HK-2 (cell line): ENCODE measurements at regions not wholly inside any gene's neighbourhood (a gene's known extent, or its start where the extent isn't known, plus 50 kb on each side); places are given as distances from the start of the nearest gene placed in this dataset.

ENCODE experiments used
- DNase-seq: peaks from one replicate; pipeline ENCODE4 v3.0.0-alpha.2; 2018; ENCODE audit not compliant: unreplicated experiment

DNA sequence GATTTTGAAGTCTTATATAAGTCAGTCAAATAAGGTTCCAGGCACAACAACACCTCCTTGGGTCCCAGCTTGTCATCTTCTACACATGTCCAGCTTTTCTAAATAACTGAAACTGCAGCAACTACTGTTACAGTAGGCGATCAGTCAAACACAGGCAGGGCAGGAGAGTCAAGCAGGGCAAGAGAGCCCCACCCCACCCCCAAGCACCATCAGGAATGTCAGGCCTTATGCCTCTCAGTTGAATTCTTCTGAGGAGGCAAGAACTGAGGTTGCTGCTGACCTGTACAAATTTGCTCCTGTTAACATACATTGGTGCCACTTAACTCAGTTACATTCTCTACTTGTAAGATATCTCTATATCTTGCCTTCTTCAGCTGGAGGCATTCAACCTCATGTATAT lies 608.8 kb upstream of the PCDH10 start:
- no peak for DNase-seq

DNA sequence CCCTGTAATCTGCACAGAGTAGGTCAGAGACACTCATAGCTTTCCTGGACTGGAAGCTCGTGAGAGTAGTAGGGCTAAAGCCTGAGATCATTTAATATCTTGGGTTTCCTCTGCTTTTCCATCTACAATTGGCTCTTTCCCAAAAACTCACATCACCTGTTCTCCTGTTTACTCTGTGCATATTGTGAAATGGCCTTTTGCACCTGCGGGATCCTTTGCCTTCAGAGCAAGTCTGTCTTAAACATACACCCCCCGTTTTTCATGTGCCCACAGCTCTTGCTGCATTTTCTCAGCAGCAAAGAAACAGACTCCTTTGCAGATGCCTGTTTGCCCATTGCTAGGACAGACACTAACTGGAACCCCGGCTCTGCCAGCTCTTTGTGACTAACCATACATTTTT lies 608.3 kb upstream of the PCDH10 start:
- DNase-seq = no peak

- no peak for DNase-seq
Observed at GRCh38 chr4:132542228-132542627, 606.9 kb upstream of the PCDH10 start.

- DNase-seq = no peak
Observed at GRCh38 chr4:132548463-132548862, 600.6 kb upstream of the PCDH10 start.

DNA sequence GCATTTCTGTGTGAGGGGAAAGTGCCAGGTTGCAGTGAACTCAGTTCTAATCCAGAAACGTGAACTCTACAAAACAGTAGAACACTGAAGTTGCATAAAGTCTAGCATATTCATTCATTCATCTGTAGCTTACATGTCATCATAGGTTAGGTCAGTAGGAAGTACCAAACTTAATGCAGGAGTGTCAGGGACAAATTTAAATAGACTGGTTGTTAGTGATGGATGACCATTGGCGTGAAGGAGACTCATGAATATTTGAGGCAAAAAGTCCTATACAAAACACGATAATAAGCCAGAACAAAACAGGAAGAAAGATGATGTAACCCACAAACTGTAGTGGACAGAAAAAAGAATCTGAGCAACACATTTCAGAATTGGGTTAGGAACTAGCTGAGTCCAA lies 592.8 kb upstream of the PCDH10 start:
- DNase-seq = no peak

DNA sequence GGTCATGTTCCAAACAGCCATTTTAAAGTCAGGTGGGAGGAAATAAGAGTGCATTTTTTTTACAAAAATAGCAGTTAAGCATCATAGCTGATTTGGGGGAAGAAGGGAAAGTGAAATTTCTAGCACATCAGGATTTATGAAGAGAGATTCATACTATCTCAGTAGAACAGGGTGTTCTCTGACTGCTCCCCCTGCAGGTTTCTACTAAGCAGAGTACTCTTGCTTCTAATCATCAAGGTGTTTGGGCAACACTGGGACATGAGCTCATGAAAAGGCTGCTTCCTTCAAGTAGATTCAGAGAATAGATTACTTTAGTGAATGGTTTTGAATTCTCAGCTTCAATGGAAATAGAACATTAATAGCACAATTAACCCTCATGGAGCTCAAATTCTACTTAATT lies 591.4 kb upstream of the PCDH10 start:
- DNase-seq = no peak

- no peak for DNase-seq
Observed at GRCh38 chr4:132564920-132565319, 584.2 kb upstream of the PCDH10 start.

- DNase-seq = no peak
Observed at GRCh38 chr4:132565542-132565941, 583.6 kb upstream of the PCDH10 start.

DNA sequence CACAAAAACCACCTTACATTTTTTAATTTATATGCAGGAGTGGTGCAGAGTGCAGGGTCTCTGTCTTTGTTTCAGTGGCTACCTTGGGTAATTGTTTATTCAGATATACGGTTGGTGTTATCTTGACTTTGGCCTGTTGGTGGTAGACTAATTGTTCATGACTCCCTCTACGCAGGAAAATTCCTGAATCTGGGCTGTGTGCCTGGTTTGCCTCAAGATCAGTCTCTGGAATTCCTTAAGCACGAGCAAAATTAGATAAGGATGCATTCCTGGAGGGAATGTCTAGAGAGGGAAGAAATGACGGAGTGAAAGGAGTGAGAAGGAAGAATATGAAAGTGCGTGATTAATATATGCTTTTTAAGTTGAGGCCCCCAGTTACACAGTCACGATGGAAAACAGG lies 576.9 kb upstream of the PCDH10 start:
- DNase-seq = no peak

- no peak for DNase-seq
Observed at GRCh38 chr4:132587626-132588025, 561.5 kb upstream of the PCDH10 start.

- no peak for DNase-seq
Observed at GRCh38 chr4:132592340-132592739, 556.8 kb upstream of the PCDH10 start.

- no peak for DNase-seq
Observed at GRCh38 chr4:132592850-132593249, 556.2 kb upstream of the PCDH10 start.

DNA sequence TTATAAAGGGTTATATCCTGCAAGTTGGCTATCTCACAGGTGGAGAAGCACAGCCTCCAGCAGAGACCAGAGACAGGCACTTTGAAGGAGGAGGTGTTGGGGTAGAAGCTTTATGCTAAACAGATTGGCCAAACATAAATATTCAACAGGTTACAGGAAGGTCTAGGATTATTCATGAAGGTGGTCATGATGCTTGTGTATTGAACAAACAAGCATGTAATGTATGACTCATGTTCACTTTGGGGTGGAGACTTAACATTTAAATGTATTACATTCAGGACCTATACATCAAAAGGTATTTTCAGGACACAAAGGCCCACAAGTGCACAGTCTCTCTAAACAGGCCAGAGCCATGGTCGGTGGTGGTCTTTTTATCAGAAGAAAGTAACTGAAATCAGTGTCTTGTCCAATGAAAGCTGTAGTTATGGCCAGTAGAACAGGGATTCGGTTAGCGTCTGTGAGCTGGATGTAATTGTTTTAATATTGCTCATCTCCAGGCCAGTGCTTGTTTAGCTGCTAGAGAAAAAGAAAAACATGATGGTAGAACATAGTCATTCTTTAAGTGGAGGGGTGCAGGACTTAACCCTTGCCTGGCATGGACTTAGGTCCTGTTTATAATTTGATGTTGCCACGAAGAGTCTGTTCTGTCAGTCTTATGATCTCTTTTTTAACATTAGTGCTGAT lies 555.2 kb upstream of the PCDH10 start:
- DNase-seq = no peak

GRCh38 chr4:132596186-132596585 lies 552.9 kb upstream of the PCDH10 start:
- no peak for DNase-seq

GRCh38 chr4:132605551-132605950 lies 543.5 kb upstream of the PCDH10 start:
- DNase-seq = no peak

GRCh38 chr4:132614682-132615081 lies 534.4 kb upstream of the PCDH10 start:
- no peak for DNase-seq

DNA sequence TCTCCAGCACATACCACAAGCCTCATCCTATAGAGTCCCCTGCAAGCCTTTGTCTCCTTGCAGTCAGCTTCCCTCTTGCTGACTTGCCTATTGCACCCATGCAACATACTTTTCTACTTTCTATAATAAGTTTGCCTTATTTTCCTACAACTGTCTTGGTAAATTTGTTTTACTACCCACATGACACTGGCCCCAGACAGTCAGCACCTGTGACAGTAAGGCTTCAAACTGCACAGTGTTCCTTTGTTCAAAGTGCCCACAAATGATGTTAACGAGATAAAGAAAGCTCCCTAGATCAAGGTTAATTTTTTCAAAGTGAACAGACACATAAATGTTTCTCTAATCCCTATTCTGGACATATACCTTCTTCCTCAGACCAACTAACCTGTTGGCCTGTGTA lies 529.1 kb upstream of the PCDH10 start:
- no peak for DNase-seq

- peak; percentile 30 for DNase-seq
Observed at GRCh38 chr4:132642016-132642817, 506.9 kb upstream of the PCDH10 start.

- no peak for DNase-seq
Observed at GRCh38 chr4:132646186-132646585, 502.9 kb upstream of the PCDH10 start.

- DNase-seq = no peak
Observed at GRCh38 chr4:132651196-132651595, 497.9 kb upstream of the PCDH10 start.

GRCh38 chr4:132660181-132660580 lies 488.9 kb upstream of the PCDH10 start:
- no peak for DNase-seq

- no peak for DNase-seq
Observed at GRCh38 chr4:132662456-132662855, 486.6 kb upstream of the PCDH10 start.

GRCh38 chr4:132669786-132670185 lies 479.3 kb upstream of the PCDH10 start:
- no peak for DNase-seq

GRCh38 chr4:132670557-132670956 lies 478.5 kb upstream of the PCDH10 start:
- DNase-seq = no peak
